ENCODE measurements at regions not wholly inside any gene's neighbourhood (a gene's known extent, or its start where the extent isn't known, plus 50 kb on each side); places are given as distances from the start of the nearest gene placed in this dataset.

- no peak for TF ChIP-seq CTCF (IDR thresholded peaks at IDR 0.05; ENCODE audit: low read depth, low read length)
- TF ChIP-seq POLR2A (IDR thresholded peaks at IDR 0.05; ENCODE audit: extremely low read depth, insufficient read length) = no peak
- TF ChIP-seq, protein P1, sequence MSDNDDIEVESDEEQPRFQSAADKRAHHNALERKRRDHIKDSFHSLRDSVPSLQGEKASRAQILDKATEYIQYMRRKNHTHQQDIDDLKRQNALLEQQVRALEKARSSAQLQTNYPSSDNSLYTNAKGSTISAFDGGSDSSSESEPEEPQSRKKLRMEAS (IDR thresholded peaks at IDR 0.05; ENCODE audit: low read depth, low read length) = no peak
These were observed 143.8 kb downstream of the GMNC start for GRCh38 chr3:190718671-190719070.

Data from NB4 (cell line).